HCT116 (cell line): ENCODE measurements at regions not wholly inside any gene's neighbourhood (a gene's known extent, or its start where the extent isn't known, plus 50 kb on each side); places are given as distances from the start of the nearest gene placed in this dataset.

Experiments
- ATAC-seq: fragments of 200-7000 bp; cut with Tn5 transposase; 2 replicates; pipeline ENCODE4 v1.9.1; 2020; ENCODE audit warnings: mild to moderate bottlenecking, moderate library complexity
- BruUV-seq: library from RNA; stranded (reverse); fragments of 400-500 nt; replicated peaks from 2 replicates; lab custom pipeline; 2021; lab: Mats Ljungman, UMichigan
- CTCF ChIA-PET: fragments of 300-600 bp; sonication (Branson Sonifier 250); formaldehyde crosslinking; loops from one replicate; lab custom pipeline; 2021; ENCODE audit warnings: antibody characterized with exemption; lab: Charles Lee
- POLR2A ChIA-PET: fragments of 300-600, 350-600 bp; sonication (Branson Sonifier 250); formaldehyde crosslinking; loops from one replicate; lab custom pipeline; 2021; ENCODE audit warnings: antibody characterized with exemption; lab: Charles Lee
- RAD21 ChIA-PET, 2 experiments: fragments of 300-600 bp; sonication (Branson Sonifier 250); formaldehyde crosslinking; loops; one replicate each; lab custom pipeline; 2023; ENCODE audit warnings: low total read pairs in 2 of 2; ENCODE audit not compliant: uncharacterized antibody in 2 of 2, unreplicated experiment in 2 of 2, low non-redundant PET in 1 of 2; lab: Charles Lee
- DNase-seq: peaks from one replicate; pipeline ENCODE4 v3.0.0-alpha.2; 2010; ENCODE audit warnings: low read depth, low spot score
- H2AFZ ChIP-seq: fragments of 200-600 bp; shearing (Covaris generic), sonication (generic); 2 replicates; pipeline ENCODE4 v1.6.1; 2017; ENCODE audit warnings: low read depth, mixed run types, mixed read lengths, antibody characterized with exemption, low read length; ENCODE audit not compliant: poor library complexity, severe bottlenecking
- H3K27ac ChIP-seq: 2 replicates; pipeline ENCODE4 v1.5.1; 2012; ENCODE audit warnings: low read depth, low read length
- H3K27me3 ChIP-seq: fragments of 200-600 bp; sonication (generic); 2 replicates; pipeline ENCODE4 v1.6.1; 2016; ENCODE audit warnings: mixed run types, low read length, mixed read lengths; ENCODE audit not compliant: insufficient read depth
- H3K36me3 ChIP-seq, 2 experiments: fragments of 200-500 bp in 1 of 2; fragments of 200-600 bp in 1 of 2; sonication (Bioruptor generic) in 1 of 2; sonication (generic) in 1 of 2; 2 replicates each; pipeline versions ENCODE4 v1.5.1 to v1.6.1; 2014 to 2016; ENCODE audit warnings: low read length in 2 of 2, inconsistent platforms in 1 of 2, mixed read lengths in 1 of 2, mixed run types in 1 of 2; ENCODE audit not compliant: insufficient read depth in 2 of 2, control insufficient read depth in 1 of 2
- H3K4me1 ChIP-seq, 2 experiments: fragments of 200-600 bp in 1 of 2; sonication (generic) in 1 of 2; 2 replicates each; pipeline versions ENCODE4 v1.5.1 to v1.6.1; 2012 to 2017; ENCODE audit warnings: low read length in 2 of 2, inconsistent platforms in 1 of 2, mild to moderate bottlenecking in 1 of 2, mixed read lengths in 1 of 2, mixed run types in 1 of 2, moderate library complexity in 1 of 2; ENCODE audit not compliant: insufficient read depth in 2 of 2, control insufficient read depth in 1 of 2
- H3K4me2 ChIP-seq: fragments of 200-600 bp; sonication (generic); 2 replicates; pipeline ENCODE4 v1.6.1; 2017; ENCODE audit warnings: mixed run types, low read length, mixed read lengths
- H3K4me3 ChIP-seq, 2 experiments: fragments of 200-600 bp in 1 of 2; sonication (generic) in 1 of 2; replicated peaks in 1 of 2; 2 replicates each; pipeline ENCODE4 v1.5.1; 2011 to 2016; ENCODE audit warnings: low read length in 2 of 2, control low read depth in 1 of 2, low read depth in 1 of 2, mild to moderate bottlenecking in 1 of 2, mixed read lengths in 1 of 2, mixed run types in 1 of 2
- H3K79me2 ChIP-seq: fragments of 200-600 bp; sonication (generic); 2 replicates; pipeline ENCODE4 v1.6.1; 2017; ENCODE audit warnings: mild to moderate bottlenecking, mixed run types, low read length, moderate library complexity, mixed read lengths; ENCODE audit not compliant: insufficient read depth
- H3K9ac ChIP-seq: fragments of 200-600 bp; sonication (generic); 2 replicates; pipeline ENCODE4 v1.6.1; 2016; ENCODE audit warnings: low read length, mixed read lengths
- H3K9me2 ChIP-seq: fragments of 200-600 bp; sonication (generic), shearing (Covaris generic); 2 replicates; pipeline ENCODE4 v1.6.1; 2017; ENCODE audit warnings: mixed run types, mild to moderate bottlenecking, moderate library complexity; ENCODE audit not compliant: insufficient read depth
- H3K9me3 ChIP-seq, 2 experiments: fragments of 200-500 bp in 1 of 2; fragments of 200-600 bp in 1 of 2; sonication (Bioruptor generic) in 1 of 2; sonication (generic) in 1 of 2; 2 replicates each; pipeline ENCODE4 v1.6.1; 2014 to 2017; ENCODE audit warnings: low read length in 2 of 2, mixed read lengths in 2 of 2, inconsistent platforms in 1 of 2, low read depth in 1 of 2, mild to moderate bottlenecking in 1 of 2, mixed run types in 1 of 2, moderate library complexity in 1 of 2; ENCODE audit not compliant: control insufficient read depth in 1 of 2, insufficient read depth in 1 of 2
- H4K20me1 ChIP-seq: fragments of 200-600 bp; sonication (generic), shearing (Covaris generic); 2 replicates; pipeline ENCODE4 v1.6.1; 2017; ENCODE audit warnings: mixed run types, mild to moderate bottlenecking, moderate library complexity; ENCODE audit not compliant: insufficient read depth
- CBX3 ChIP-seq: IDR thresholded peaks from 2 replicates; pipeline ENCODE4 v1.6.1; 2012; ENCODE audit warnings: low read depth
- CEBPB ChIP-seq: IDR thresholded peaks from 2 replicates; pipeline ENCODE4 v1.6.1; 2012; ENCODE audit warnings: low read depth
- EGR1 ChIP-seq: IDR thresholded peaks from 2 replicates; pipeline ENCODE4 v1.6.1; 2012; ENCODE audit warnings: low read depth
- ELF1 ChIP-seq: IDR thresholded peaks from 2 replicates; pipeline ENCODE4 v1.6.1; 2012; ENCODE audit warnings: low read depth, borderline replicate concordance
- EZH2 ChIP-seq: fragments of 200-600 bp; sonication (generic); IDR thresholded peaks from 2 replicates; pipeline ENCODE4 v1.6.1; 2017; ENCODE audit warnings: antibody characterized with exemption, mixed run types
- EZH2phosphoT487 ChIP-seq: fragments of 200-600 bp; IDR thresholded peaks from 2 replicates; pipeline ENCODE4 v1.6.1; 2018; ENCODE audit warnings: antibody characterized with exemption, borderline replicate concordance
- JUND ChIP-seq: IDR thresholded peaks from 2 replicates; pipeline ENCODE4 v1.6.1; 2012
- POLR2A ChIP-seq: IDR thresholded peaks from 2 replicates; pipeline ENCODE4 v1.7.0; 2011; ENCODE audit warnings: borderline replicate concordance; ENCODE audit not compliant: insufficient read depth, insufficient read length; ENCODE audit errors: extremely low read depth
- POLR2AphosphoS5 ChIP-seq: IDR thresholded peaks from 2 replicates; pipeline ENCODE4 v1.6.1; 2011; ENCODE audit warnings: mild to moderate bottlenecking, low read depth, low read length, moderate library complexity
- SP1 ChIP-seq: IDR thresholded peaks from 2 replicates; pipeline ENCODE4 v1.6.1; 2012; ENCODE audit warnings: low read depth
- SRF ChIP-seq: IDR thresholded peaks from 2 replicates; pipeline ENCODE4 v1.6.1; 2012; ENCODE audit warnings: low read depth
- TCF7L2 ChIP-seq: IDR thresholded peaks from 2 replicates; pipeline ENCODE4 v1.7.0; 2011; ENCODE audit warnings: borderline replicate concordance, inconsistent platforms; ENCODE audit not compliant: insufficient read depth, insufficient read length; ENCODE audit errors: extremely low read depth
- YY1 ChIP-seq: IDR thresholded peaks from 2 replicates; pipeline ENCODE4 v1.6.1; 2011; ENCODE audit warnings: low read length, low read depth, moderate library complexity, mild to moderate bottlenecking; ENCODE audit not compliant: insufficient replicate concordance; ENCODE audit errors: extremely low read depth
- ZFX ChIP-seq: fragments of 450-650 bp; IDR thresholded peaks from 2 replicates; pipeline ENCODE4 v1.6.1; 2017
- ZNF274 ChIP-seq: fragments of 200-500 bp; sonication (Bioruptor generic); IDR thresholded peaks from 2 replicates; pipeline ENCODE4 v1.6.1; 2014; ENCODE audit warnings: mild to moderate bottlenecking, low read depth, low read length, inconsistent platforms
- intact Hi-C: fragments of 100-400 bp; cut with micrococcal nuclease; formaldehyde crosslinking; loops from 2 replicates; pipeline ENCODE4 v1.10.0; 2022
- TF ChIP-seq, protein P1 (sequence below): IDR thresholded peaks from 2 replicates; pipeline ENCODE4 v1.6.1; 2012
- TF ChIP-seq, protein P2 (sequence below): IDR thresholded peaks from 2 replicates; pipeline ENCODE4 v1.6.1; 2012; ENCODE audit warnings: low read depth
- TF ChIP-seq, protein P3 (sequence below): IDR thresholded peaks from 2 replicates; pipeline ENCODE4 v1.6.1; 2012

DNA sequence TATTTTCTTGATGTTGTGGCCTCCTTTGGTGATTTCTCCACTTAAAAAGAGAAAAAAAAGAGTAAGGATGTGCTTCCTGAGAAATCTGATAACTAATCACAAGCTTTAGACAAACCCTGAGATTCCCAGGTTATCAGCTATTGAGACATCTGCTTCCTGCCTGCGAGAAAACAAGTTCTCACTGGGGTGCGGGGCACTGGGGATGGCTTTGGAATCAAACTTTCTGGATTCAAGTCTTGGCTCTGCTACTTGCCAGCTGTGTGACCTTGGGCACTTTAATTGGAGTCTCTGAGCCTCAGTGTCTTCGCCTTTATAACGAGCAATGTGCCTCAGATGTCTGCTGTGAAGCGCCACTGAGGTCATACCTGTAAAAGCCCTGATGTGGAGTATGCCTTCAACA is 152.5 kb upstream of the NAV2 start:
- Histone ChIP-seq H3K9me3 (no peaks in the 10 kb centered on the region), H3K27me3 (peaks cover 15% of the 10 kb centered on the region; the same call in 1 of the 2 replicates), H3K9me2 (no peaks in the 10 kb centered on the region), H3K36me3 (no peaks in the 10 kb centered on the region), H3K27ac (no peak overlapping the region), H4K20me1 (no peaks in the 10 kb centered on the region), H3K4me2 (no peak overlapping the region), H3K4me3 (no peak overlapping the region), H3K9ac (no peak overlapping the region), H3K79me2 (no peaks in the 10 kb centered on the region), H2AFZ (no peak overlapping the region), H3K4me1 (peaks cover 0 to 6% of the 10 kb centered on the region in 2 experiments; a peak in 1 of 4 replicates)
- ChIA-PET RAD21 (interaction anchor here in 1 of 2 experiments (1.1 kb wide), 1 partner anchor 343 kb away, joined by 4 read pairs; no protein-coding TSS in a partner anchor), POLR2A (no interaction called here), CTCF (interaction anchor here (1.1 to 2.4 kb wide), 5 partner anchors 143 to 484 kb away, joined by 3 to 13 read pairs (median 6); no protein-coding TSS in a partner anchor)
- intact Hi-C loops = loop anchor here (5.0 kb wide), 1 partner anchor 572 kb away; no protein-coding TSS in a partner anchor
- no TSS peak for BruUV-seq
- no peak for DNase-seq
- TF ChIP-seq YY1 = no peak
- no peak for TF ChIP-seq EZH2
- no peak for ATAC-seq

DNA sequence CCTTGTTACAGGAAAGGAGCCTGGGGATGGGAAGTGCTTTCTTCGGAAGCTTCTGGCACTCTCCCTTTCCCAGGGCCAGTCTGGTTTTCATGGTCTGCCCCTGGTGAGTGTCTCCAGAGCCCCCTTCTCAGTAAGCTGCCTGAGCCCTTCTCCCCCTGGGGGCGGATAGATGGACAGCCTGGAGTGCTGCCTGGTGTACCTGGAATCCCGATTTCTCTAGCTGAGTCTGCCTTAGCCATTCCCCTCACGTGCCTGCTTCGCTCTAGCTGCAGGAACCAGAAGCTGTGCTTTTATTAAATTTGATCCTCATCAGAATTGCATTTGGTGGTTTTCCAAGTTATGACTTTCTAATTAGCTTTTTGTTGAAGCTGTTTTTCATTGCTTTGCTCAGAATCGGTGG is 152.9 kb upstream of the NAV2 start:
- RAD21 ChIA-PET = interaction anchor here in 1 of 2 experiments (1.1 kb wide), 1 partner anchor 343 kb away, joined by 4 read pairs; no protein-coding TSS in a partner anchor
- intact Hi-C loops = loop anchor here (5.0 to 10.0 kb wide), 2 partner anchors 573 to 795 kb away; no protein-coding TSS in a partner anchor
- H3K36me3 ChIP-seq = no peaks in the 10 kb centered on the region
- no peaks in the 10 kb centered on the region for H3K79me2 ChIP-seq
- BruUV-seq = no TSS peak
- H3K4me2 ChIP-seq = no peak overlapping the region
- no peak for DNase-seq
- no peak overlapping the region for H3K4me3 ChIP-seq
- no peaks in the 10 kb centered on the region for H4K20me1 ChIP-seq
- H3K9me3 ChIP-seq = no peaks in the 10 kb centered on the region
- POLR2A ChIA-PET = no interaction called here
- no peak overlapping the region for H3K9ac ChIP-seq
- no peak for ATAC-seq
- TF ChIP-seq, protein P1, sequence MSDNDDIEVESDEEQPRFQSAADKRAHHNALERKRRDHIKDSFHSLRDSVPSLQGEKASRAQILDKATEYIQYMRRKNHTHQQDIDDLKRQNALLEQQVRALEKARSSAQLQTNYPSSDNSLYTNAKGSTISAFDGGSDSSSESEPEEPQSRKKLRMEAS = no peak
- TF ChIP-seq ZFX (no peak), SRF (no peak), POLR2A (no peak), ZNF274 (no peak), EZH2 (no peak), JUND (no peak), CEBPB (no peak), CBX3 (no peak), POLR2AphosphoS5 (no peak), TCF7L2 (no peak), EGR1 (no peak), SP1 (no peak), YY1 (no peak), ELF1 (no peak), EZH2phosphoT487 (no peak)
- TF ChIP-seq, protein P2, sequence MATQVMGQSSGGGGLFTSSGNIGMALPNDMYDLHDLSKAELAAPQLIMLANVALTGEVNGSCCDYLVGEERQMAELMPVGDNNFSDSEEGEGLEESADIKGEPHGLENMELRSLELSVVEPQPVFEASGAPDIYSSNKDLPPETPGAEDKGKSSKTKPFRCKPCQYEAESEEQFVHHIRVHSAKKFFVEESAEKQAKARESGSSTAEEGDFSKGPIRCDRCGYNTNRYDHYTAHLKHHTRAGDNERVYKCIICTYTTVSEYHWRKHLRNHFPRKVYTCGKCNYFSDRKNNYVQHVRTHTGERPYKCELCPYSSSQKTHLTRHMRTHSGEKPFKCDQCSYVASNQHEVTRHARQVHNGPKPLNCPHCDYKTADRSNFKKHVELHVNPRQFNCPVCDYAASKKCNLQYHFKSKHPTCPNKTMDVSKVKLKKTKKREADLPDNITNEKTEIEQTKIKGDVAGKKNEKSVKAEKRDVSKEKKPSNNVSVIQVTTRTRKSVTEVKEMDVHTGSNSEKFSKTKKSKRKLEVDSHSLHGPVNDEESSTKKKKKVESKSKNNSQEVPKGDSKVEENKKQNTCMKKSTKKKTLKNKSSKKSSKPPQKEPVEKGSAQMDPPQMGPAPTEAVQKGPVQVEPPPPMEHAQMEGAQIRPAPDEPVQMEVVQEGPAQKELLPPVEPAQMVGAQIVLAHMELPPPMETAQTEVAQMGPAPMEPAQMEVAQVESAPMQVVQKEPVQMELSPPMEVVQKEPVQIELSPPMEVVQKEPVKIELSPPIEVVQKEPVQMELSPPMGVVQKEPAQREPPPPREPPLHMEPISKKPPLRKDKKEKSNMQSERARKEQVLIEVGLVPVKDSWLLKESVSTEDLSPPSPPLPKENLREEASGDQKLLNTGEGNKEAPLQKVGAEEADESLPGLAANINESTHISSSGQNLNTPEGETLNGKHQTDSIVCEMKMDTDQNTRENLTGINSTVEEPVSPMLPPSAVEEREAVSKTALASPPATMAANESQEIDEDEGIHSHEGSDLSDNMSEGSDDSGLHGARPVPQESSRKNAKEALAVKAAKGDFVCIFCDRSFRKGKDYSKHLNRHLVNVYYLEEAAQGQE = no peak
- TF ChIP-seq, protein P3, sequence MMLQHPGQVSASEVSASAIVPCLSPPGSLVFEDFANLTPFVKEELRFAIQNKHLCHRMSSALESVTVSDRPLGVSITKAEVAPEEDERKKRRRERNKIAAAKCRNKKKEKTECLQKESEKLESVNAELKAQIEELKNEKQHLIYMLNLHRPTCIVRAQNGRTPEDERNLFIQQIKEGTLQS = no peak
- TF ChIP-seq, all 23 proteins: peak for 0
- CTCF ChIA-PET = interaction anchor here (1.8 to 2.4 kb wide), 4 partner anchors 183 to 483 kb away, joined by 4 to 13 read pairs (median 7); no protein-coding TSS in a partner anchor
- H3K4me1 ChIP-seq = peaks cover 0 to 6% of the 10 kb centered on the region in 2 experiments; a peak in 1 of 4 replicates
- no peak overlapping the region for H2AFZ ChIP-seq
- H3K27me3 ChIP-seq = peaks cover 15% of the 10 kb centered on the region; the same call in 1 of the 2 replicates
- no peak overlapping the region for H3K27ac ChIP-seq
- no peaks in the 10 kb centered on the region for H3K9me2 ChIP-seq
